Testis (tissue), 2 donors: ENCODE measurements at regions not wholly inside any gene's neighbourhood (a gene's known extent, or its start where the extent isn't known, plus 50 kb on each side); places are given as distances from the start of the nearest gene placed in this dataset.

Source experiments
- DNase-seq: peaks from one replicate; pipeline ENCODE4 v3.0.0-alpha.2; 2019
- H3K27ac ChIP-seq, 2 donors: fragments of 200-600 bp; sonication (generic); one replicate each; pipeline ENCODE4 v1.5.1; 2019
- H3K27me3 ChIP-seq: fragments of 200-600 bp; sonication (generic); one replicate; pipeline ENCODE4 v1.5.1; 2019
- H3K36me3 ChIP-seq: fragments of 200-600 bp; sonication (generic); one replicate; pipeline ENCODE4 v1.5.1; 2017; ENCODE audit warnings: low read depth; ENCODE audit errors: missing control alignments
- H3K4me1 ChIP-seq: fragments of 200-600 bp; sonication (generic); one replicate; pipeline ENCODE4 v1.5.1; 2019
- H3K4me3 ChIP-seq, 2 donors: fragments of 200-600 bp; sonication (generic); one replicate each; pipeline ENCODE4 v1.5.1; 2017 to 2019
- H3K9me3 ChIP-seq: fragments of 200-600 bp; sonication (generic); one replicate; pipeline ENCODE4 v1.5.1; 2017
- CTCF ChIP-seq, 3 experiments: fragments of 450-650 bp in 2 of 3; fragments of 200-600 bp in 1 of 3; sonication (generic) in 1 of 3; IDR thresholded peaks; one replicate each; pipeline ENCODE4 v1.5.1; 2016 to 2019; ENCODE audit warnings: antibody characterized with exemption in 3 of 3, mild to moderate bottlenecking in 2 of 3, moderate library complexity in 1 of 3
- POLR2A ChIP-seq: fragments of 450-650 bp; IDR thresholded peaks from one replicate; pipeline ENCODE4 v1.6.1; 2017; ENCODE audit warnings: antibody characterized with exemption, mild to moderate bottlenecking, moderate library complexity
- WGBS, 2 donors: methylation state at CpG; one replicate each; pipeline ENCODE4 v1.1.5; 2018; 5-methylcytosine and 5-hydroxymethylcytosine counted together
- intact Hi-C: fragments of 100-400 bp; cut with DNase I; formaldehyde crosslinking; loops from one replicate; pipeline ENCODE4 v1.15.1; 2023; ENCODE audit warnings: low total_unique reads

GRCh38 chr12:11954181-11954580, 116.6 kb upstream of the BCL2L14 start:
- TF ChIP-seq CTCF (IDR thresholded peaks at IDR 0.05) (no peak), POLR2A (no peak)
- DNase-seq, result no peak
- Histone ChIP-seq H3K4me3 (no peak overlapping the region), H3K9me3 (no peaks in the 10 kb centered on the region), H3K36me3 (no peaks in the 10 kb centered on the region), H3K27ac (no peak overlapping the region), H3K27me3 (no peaks in the 10 kb centered on the region), H3K4me1 (peaks cover 5% of the 10 kb centered on the region)
- WGBS, 2 donors, result 68 to 75% methylated on average over 2 of the region's 2 CpGs
- intact Hi-C loops, result no loop called here

GRCh38 chr12:11958221-11959091, 112.3 kb upstream of the BCL2L14 start:
- Histone ChIP-seq H3K4me3 (no peak overlapping the region), H3K27me3 (no peaks in the 10 kb centered on the region), H3K27ac (no peak overlapping the region), H3K36me3 (no peaks in the 10 kb centered on the region), H3K9me3 (no peaks in the 10 kb centered on the region), H3K4me1 (no peaks in the 10 kb centered on the region)
- intact Hi-C loops, result no loop called here
- DNase-seq, result no peak
- TF ChIP-seq CTCF (IDR thresholded peaks at IDR 0.05) (no peak), POLR2A (no peak)
- 87 to 91% methylated on average over 9 of the region's 9 CpGs for WGBS, 2 donors

GRCh38 chr12:11959117-11959823, 111.5 kb upstream of the BCL2L14 start:
- WGBS, 2 donors, result 87 to 88% methylated on average over 7 to 9 of the region's 9 CpGs
- Histone ChIP-seq H3K36me3 (no peaks in the 10 kb centered on the region), H3K27ac (no peak overlapping the region), H3K27me3 (no peaks in the 10 kb centered on the region), H3K4me3 (no peak overlapping the region), H3K9me3 (no peaks in the 10 kb centered on the region), H3K4me1 (no peaks in the 10 kb centered on the region)
- no peak for DNase-seq
- TF ChIP-seq CTCF (IDR thresholded peaks at IDR 0.05) (no peak), POLR2A (no peak)
- intact Hi-C loops, result no loop called here

- Histone ChIP-seq H3K27ac (no peak overlapping the region), H3K9me3 (no peaks in the 10 kb centered on the region), H3K4me1 (no peaks in the 10 kb centered on the region), H3K4me3 (no peak overlapping the region), H3K27me3 (no peaks in the 10 kb centered on the region), H3K36me3 (no peaks in the 10 kb centered on the region)
- intact Hi-C loops, result no loop called here
- TF ChIP-seq POLR2A (no peak), CTCF (IDR thresholded peaks at IDR 0.05) (no peak)
- no peak for DNase-seq
- WGBS, 2 donors, result 90 to 94% methylated on average over 6 of the region's 6 CpGs
These were observed 110.1 kb upstream of the BCL2L14 start for GRCh38 chr12:11960646-11961045.
